GM11168 (cell line): ENCODE measurements at regions not wholly inside any gene's neighbourhood (a gene's known extent, or its start where the extent isn't known, plus 50 kb on each side); places are given as distances from the start of the nearest gene placed in this dataset.
"Not testable (repeated sequence)": the region's sequence is repeated elsewhere in the genome, so short reads cannot be mapped to it uniquely, and the experiment has no call there.

ENCODE experiments used
- in situ Hi-C: fragments of 300-500 bp; cut with MboI; formaldehyde crosslinking; loops from one replicate; pipeline ENCODE4 v1.12.0; 2022; ENCODE audit warnings: low sequenced_read_pairs; ENCODE audit not compliant: unreplicated experiment

DNA sequence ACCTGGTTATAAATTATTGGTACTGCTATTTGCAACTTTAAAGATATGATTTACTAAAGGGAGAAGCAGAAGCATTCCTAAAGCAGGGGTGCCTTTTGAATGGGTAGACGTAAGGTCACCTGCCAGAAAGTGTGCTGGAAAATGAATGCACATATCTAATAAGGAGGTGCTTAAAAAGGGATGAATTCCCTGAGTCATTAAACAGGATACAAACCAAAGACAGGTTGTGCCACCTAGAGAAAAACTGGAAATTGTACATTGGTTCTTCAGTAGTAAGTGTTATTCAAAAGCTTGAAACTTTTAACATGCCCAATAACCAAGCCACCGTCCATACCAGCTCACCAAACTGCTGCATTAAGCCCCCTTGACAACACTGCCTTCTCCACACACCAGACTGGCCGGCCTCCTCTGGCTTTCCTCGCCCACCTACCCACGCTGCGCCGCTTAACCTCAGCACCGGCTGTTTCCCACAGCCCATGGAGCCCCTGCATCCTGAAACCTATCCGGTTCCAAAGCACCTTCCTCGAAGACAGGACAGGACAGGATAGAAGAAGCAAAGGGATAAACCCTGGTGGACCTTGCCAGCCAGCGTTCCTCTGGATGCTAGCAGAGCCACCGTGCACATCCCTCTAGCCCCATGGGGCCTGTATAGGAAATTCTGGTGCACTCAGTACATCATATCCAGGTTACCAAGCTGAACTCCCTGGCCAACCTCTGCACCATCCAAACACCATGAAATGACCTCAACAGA is 201.5 kb upstream of the CAND1 start:
- in situ Hi-C loops, result no loop called here

DNA sequence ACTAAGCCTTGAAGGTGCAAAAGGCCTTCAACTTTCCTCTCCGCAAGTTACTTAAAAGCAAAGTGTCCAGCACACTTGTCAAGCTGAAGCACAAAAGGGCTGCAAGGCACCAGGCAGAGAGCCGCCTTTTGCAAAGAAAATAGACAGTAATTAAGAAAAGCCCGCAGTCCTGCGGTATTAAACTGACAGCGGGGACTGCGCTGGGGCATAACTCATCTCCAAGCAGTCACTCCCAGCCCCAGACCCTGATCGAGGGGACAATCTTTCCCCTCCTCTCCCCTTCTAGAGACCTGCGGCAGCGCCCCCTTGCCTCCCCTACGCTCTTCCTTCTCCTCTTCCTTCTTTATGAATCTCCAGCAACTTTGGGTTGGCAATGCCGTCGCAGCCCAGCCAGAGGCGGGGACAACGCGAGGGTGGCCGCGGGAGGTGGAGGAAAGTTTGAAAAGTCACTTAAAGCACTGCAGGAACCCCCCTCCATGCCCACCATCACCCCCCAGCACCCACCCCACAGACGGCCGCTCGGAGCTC is 200.9 kb upstream of the CAND1 start:
- in situ Hi-C loops, result no loop called here

DNA sequence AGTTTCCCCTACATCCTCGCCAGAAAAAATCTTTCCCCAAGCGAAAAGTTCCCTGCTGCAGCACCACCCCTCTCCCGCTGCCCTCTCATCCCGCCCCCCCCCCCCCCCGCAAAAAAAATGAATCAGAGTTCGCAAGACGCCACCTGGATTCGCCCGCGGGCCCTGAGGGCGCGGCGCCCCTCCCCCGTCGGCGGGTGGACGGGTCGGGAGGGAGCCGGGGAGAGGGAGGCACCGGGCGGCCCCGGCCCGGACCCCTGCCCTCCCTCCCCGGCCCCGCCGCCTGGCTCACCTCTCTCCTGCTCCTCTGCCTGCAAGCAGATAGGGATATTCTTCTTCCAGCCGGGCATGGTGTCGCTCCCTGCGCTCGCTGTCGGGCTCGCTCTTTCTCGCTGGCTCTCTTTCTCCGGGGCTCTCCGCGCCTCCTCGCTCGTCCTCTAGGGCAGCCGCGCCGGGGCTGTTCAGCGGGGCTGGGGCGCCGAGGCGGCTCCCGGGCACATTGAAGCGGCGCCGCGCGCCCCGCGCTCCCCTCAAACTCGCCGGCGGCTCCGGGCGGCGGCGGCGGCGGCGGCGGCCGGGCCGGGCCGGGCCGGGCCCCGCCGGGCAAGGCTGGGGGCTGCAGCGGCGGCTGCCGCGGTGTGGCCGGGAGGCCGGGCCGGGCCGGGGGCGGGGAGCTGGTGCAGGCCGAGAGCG is 200.3 kb upstream of the CAND1 start:
- in situ Hi-C loops, result no loop called here

DNA sequence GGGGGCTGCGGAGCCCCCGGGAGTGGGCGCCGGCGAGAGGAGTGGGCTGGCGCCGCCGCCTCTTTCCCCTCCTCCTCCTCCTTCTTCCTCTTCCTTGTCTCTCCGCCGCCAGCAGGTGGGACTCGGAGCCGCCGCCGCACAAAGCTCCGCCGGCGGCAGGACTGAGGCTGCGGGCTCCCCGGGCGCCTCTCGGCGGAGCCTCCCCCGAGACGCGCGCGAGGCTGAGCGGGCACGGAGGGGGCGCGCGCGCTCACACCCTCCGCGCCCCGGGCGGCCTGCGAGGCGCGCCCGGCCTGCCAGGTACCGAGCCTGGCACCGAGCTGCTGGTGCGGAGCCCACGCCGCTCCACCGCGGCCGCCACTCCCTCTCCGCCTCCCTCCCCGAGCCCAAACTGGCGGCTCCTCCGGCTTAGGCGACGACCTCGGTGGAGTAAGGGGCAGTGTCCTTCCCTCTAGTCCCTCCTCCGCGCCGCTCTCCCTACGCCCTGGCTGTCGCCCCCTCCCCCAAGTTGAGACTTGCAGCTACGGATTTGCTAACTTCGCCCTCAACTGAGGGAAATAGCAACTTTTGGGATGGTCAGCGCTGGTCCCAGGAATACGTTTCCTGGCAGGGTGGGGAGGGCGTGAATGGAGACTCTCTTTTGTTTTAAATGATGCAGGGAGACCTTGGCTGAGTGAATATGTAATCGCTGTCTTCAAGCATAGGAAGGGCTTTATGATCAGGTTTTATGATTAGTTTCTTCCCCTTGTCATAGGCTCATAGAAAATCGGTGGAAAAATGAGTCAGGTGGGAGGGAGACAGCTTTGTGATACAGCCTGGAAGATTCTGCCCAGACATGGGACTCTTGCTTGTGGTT is 199.5 kb upstream of the CAND1 start:
- in situ Hi-C loops, result no loop called here

DNA sequence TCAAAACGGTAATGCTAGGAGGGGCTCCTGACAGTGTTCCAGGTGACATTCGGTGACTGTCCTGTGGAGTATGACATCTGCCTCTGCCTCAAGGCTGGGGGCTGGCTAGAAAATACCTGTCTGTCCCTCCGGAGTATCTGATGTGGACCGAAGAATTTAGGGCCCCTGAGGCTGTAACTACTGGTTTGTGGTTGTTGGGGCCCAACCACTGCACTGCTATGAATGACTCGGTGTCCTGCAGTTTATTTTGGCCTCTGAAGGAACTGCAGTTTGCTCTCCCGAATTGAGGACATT is 198.9 kb upstream of the CAND1 start:
- in situ Hi-C loops, result no loop called here

DNA sequence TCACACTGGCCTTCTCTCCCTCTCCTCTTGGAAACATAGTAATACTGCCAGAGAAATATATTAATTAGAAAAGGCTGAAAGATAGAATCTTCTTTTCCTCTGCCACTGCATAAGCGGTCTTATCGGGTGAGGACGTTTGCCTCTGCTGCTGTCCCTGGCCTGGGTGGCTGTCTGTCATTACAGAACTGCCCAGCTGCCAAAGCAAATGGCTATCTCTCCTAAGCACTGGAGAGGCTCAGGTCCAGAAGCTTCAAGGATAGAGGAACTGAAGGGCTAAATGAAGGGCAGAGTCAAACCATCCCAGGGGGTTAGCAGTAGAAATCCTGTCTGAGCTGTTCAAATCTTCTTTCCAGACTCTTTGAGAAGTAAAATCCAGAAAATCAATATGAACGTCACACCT is 198.6 kb upstream of the CAND1 start:
- in situ Hi-C loops, result no loop called here

DNA sequence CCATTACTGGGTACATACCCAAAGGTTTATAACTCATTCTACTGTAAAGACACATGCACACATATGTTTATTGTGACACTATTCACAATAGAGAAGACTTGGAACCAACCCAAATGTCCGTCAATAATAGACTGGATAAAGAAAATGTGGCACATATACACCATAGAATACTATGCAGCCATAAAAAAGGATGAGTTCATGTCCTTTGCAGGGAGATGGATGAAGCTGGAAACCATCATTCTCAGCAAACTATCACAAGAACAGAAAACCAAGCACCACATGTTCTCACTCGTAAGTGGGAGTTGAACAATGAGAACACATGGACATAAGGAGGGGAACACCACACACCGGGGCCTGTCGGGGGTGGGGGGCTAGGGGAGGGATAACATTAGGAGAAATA is 196.9 kb upstream of the CAND1 start:
- in situ Hi-C loops, result not testable (repeated sequence)

DNA sequence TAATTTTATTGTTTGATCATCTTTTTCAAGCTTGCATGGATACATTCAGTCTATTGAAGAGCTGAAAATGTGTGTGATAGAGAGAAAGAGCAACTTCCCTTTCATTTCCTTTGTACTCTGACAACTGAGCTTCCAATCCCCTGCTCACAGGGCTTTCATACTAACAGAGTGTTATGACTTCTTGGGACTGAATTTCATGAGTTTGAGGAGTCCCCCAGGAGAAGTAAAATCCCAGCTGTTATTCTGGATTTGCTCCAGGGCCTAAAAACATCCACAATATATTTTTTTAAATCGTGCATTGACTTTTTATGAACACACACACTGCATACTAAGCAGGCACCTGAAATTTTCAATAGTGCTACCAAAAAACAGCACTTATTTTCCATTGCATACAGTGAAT is 195.8 kb upstream of the CAND1 start:
- in situ Hi-C loops, result no loop called here

DNA sequence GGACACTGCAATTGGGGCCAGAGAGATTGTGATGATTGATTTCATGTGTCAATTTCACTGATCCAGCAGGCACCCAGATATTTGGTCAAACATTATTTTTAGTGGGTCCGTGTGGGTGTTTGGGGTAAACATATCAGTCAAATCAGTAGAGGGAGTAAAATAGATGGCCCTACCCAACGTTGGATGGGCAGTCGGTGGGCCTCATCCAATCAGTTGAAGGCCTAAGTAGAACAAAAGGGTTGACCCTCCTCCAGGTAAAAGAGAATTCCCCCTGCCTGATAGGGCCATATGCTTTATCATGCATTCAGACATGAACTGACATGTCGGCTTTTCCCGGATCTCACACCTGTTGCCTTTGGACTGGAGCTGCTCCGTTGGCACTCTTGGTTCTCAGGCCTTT is 195.1 kb upstream of the CAND1 start:
- in situ Hi-C loops, result no loop called here

DNA sequence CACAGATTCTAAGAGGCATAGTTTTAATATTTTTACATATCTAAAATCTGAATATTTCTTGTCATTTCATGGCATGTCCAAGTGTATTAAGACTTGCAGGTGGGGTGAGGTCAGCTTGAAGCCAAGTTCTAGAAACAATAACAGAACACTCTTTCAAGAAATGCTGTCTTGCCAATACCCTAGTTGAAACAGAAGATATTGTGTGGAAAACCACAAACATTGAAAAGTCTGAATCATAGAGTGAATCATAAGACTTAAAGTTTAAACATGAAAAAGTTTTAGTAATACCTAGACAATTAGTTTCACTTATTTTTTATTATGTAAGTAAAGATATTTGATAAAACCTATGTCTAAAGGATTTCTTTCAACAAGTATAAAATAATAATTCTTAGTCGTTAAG is 191.5 kb upstream of the CAND1 start:
- in situ Hi-C loops, result no loop called here

DNA sequence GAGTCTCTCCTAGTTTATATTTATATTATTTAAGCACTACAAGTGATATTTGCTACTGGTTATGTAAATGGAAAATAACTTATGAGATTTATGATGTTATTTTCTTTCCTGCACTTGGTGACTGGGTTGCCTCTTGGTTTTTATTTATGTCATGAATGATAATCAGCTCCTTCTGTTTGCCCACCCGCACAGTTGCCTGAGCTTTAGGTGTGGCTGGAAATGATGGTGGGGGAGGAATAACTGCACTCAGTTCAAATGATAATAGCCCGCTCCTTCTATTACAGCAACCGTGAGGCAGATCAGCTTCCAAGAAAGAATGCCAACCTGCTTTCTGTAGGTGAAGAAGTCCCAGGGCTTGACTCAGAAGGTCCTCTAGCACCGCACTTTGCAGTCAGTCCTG is 190.2 kb upstream of the CAND1 start:
- in situ Hi-C loops, result no loop called here

DNA sequence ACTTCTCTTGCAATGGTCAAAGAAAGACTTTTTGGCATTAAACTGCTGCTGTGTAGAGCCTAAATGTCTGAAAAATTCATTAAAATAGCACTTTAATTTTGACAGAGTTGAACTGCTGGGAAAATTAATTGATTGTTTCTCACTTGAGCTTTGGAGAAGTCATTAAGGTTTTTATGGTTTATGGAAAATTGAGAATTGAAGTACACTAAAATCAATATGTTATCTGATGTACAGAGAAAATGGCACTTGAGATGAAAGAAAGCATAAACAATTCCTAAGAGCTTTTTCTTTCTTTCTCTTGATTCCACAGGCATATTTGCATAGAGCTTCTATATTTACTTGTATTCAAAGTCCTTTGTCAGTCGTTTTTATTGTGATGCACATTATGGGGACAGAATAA is 188.5 kb upstream of the CAND1 start:
- in situ Hi-C loops, result no loop called here

DNA sequence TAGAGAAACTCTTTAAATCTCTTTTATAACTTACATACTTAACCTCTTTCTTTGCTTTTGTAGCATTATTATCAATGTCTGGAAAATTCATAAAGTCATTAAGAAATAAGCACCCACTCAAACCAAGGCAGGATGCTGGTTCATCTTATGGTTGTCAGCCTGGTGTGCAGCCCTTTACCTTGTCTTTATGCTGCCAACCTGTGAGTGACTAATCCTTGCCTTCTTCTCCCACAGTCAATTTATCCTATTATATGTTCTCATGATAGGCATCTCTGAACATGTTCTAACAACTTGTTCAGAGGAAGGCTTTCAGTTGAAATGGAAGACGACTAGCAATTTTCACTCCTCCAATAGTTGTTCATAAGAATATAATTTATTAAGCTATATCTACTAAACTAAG is 186.9 kb upstream of the CAND1 start:
- in situ Hi-C loops, result no loop called here

DNA sequence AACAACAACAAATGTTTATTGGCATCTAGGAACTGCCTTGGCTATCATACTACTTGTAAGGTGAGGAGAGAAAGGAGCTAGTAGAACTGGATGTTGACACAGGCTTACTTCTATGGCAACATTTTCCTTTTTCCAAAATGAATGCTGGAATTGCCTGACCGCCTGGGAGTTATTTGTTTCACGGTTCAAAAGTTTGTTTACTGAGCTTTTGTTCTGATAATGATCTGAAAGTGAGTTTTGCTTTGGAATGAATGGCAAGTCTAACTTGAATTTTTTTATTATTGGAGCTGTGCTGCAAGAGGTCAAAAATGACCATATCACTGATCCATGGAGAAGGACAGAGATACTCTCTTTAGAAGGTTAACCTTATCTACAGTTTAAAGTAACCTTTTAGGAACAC is 183.5 kb upstream of the CAND1 start:
- in situ Hi-C loops, result no loop called here

DNA sequence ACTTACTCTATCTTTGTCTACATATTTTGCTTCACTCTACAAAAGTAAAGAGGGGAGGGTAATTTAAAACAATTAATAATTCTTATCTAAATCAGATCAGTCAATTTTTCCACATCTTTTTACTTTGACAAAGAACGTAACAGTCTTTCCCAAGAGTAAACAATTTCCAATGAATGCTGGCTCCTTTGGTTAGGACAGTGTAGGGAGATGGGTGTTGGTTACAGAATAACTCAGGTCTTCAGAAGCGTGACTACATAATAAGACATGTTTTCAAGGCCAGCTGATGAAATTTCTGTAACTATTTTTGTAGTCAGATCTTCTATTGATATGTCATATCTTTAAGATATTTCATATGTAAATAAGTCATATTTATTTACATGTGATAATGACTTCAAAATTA is 183.0 kb upstream of the CAND1 start:
- in situ Hi-C loops, result no loop called here

DNA sequence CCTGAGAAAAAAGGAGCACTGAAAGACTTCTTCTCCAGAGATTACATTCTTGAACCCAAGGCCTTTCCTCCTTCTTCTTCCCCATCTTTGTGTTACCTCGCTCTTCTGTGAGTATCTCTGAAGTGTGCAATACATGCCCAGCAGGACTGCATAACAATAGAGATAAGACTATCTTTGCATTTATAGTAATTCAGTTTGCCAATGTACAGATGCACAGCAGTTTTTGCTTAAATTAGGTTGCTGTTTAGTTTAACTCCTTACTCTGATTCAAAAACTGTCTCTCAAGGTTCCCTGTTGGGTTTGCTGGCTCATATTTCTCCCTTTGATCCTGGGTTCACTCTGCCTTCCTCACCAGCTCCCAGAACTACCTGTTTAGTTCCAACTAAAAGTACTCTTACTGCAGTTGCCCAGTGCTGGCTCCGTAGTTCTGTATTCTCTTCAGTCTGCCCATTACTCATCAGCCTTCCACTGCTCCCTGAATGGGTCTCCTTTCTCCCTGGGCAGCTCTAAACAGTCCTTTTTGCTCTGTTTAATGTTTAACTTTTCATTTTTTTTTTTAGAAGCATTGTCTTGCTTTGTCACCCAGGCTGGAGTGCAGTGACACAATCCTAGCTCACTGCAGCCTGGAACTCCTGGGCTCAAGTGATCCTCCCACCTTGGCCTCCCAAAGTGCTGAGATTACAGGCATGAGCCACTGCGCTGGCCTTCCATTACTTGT is 180.6 kb upstream of the CAND1 start:
- in situ Hi-C loops, result no loop called here

DNA sequence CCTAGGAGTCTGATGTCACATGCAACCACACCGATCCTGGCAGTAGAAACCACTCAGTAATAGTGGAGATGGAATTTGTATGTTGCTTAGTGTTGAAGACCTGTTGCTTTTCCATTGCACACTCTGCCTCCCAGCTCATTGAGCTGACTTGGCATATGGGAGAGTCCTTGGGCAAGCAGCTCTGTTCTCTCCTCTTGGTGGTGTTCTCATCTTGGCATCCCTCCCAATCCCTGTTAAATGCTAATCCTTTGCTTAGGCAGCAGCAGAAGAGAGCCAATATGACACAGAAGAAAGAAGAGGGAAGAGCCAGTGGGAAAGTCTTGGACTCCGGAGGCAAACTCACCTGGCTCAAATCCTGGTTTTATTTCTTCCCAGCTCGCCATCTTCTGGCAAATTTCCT is 178.0 kb upstream of the CAND1 start:
- in situ Hi-C loops, result no loop called here

DNA sequence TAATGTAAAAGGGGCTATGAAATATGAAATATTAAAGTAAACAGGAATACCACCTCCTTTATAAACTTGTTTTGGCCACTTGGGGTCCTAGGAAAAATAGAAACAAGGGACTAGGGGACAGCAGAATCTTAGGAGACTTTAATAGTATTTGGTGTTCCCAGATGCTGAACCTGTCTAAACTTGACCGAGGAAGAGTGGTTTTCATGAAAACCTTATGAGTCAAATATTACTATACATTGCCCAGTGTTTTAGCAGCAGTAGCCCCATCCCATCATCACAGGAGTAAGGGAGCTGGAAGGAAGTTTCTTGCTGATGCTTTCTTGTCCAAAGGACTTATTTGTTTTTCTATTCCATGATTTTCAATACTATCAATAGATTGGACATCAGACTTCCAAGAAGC is 177.5 kb upstream of the CAND1 start:
- in situ Hi-C loops, result no loop called here

DNA sequence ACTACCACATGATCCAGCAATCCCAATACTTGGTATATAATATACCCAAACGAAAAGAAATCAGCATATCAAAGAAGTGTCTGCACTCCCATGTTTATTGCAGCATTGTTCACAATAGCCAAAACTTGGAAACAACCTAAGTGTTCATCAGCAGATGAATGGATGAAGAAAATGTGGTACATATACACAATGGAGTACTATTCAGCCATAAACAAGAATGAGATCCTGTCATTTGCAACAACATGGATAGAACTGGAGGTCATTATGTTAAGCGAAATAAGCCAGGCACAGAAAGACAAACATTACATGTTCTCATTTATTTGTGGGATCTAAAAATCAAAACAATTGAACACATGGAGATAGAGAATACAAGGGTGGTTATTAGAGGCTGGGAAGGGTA is 176.2 kb upstream of the CAND1 start:
- in situ Hi-C loops, result not testable (repeated sequence)

DNA sequence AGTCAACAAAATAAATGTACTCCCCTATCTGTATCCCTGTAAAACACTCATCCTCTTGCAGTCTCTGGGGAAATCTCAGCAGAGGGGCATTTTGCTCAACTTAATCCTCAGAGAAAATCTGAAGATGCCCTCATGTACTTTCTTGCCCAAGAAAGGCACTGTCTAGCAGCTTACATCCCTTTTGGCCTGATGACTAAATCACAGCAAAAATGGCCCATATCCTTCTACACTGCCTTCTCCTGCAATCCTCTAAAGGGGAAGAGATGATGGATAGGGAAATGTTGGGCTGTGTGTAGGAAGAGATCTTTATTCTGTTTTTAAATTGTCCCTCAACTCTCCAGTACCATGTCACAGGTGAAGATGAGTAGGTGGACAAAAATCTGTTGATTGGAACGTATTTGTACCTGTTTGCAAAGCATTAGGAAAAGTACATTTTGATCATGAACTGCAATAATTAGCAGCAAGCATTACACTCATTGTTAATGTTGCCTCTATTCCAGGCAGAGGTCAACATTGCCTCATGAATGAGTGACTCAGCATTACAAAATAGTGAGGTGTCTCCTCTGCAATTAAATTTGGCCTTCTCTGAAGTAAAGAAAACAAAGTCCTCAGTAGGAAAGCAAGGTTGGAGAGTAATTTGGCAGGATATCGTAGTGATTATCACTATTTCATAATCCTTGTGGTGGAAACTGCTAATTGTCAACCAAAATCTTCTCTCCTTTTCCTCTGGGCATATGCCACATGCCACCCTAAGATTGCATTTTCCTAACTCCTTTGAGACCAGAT is 172.4 kb upstream of the CAND1 start:
- in situ Hi-C loops, result no loop called here
